Endodermal cell (in vitro differentiated cells): ENCODE measurements at regions not wholly inside any gene's neighbourhood (a gene's known extent, or its start where the extent isn't known, plus 50 kb on each side); places are given as distances from the start of the nearest gene placed in this dataset.
A peak's percentile ranks its signal among the peaks of the same experiment; 100 is the strongest.

Experiments used
- DNase-seq: peaks from one replicate; pipeline ENCODE4 v3.0.0-alpha.2; 2017
- H3K27ac ChIP-seq: 2 replicates; pipeline ENCODE4 v1.5.1; 2013; ENCODE audit warnings: mild to moderate bottlenecking, low read depth, low read length, moderate library complexity
- H3K27me3 ChIP-seq: 2 replicates; pipeline ENCODE4 v1.6.1; 2013; ENCODE audit warnings: mild to moderate bottlenecking, low read length, moderate library complexity; ENCODE audit not compliant: insufficient read depth, control insufficient read depth, poor library complexity, severe bottlenecking
- H3K36me3 ChIP-seq: 2 replicates; pipeline ENCODE4 v1.7.0; 2013; ENCODE audit warnings: mild to moderate bottlenecking, low read length, moderate library complexity; ENCODE audit not compliant: control insufficient read depth, insufficient read depth
- H3K4me1 ChIP-seq: one replicate; pipeline ENCODE4 v1.7.0; 2013; ENCODE audit warnings: low read length; ENCODE audit not compliant: control insufficient read depth, insufficient read depth
- H3K4me3 ChIP-seq: 2 replicates; pipeline ENCODE4 v1.5.1; 2013; ENCODE audit warnings: mild to moderate bottlenecking, low read length, moderate library complexity
- H3K9ac ChIP-seq: 2 replicates; pipeline ENCODE4 v1.6.1; 2013; ENCODE audit warnings: mild to moderate bottlenecking, low read length, moderate library complexity; ENCODE audit not compliant: poor library complexity, severe bottlenecking; ENCODE audit errors: extremely low read depth
- H3K9me3 ChIP-seq: 2 replicates; pipeline ENCODE4 v1.6.1; 2013; ENCODE audit warnings: mild to moderate bottlenecking, low read length, moderate library complexity; ENCODE audit not compliant: control insufficient read depth
- H3K27ac Mint-ChIP-seq: 2 replicates; pipeline ENCODE4 v1.8.0; 2020; ENCODE audit warnings: mixed read lengths
- H3K27me3 Mint-ChIP-seq: 2 replicates; pipeline ENCODE4 v1.8.0; 2021; ENCODE audit warnings: mild to moderate bottlenecking, mixed read lengths; ENCODE audit not compliant: insufficient read depth
- H3K36me3 Mint-ChIP-seq: 2 replicates; pipeline ENCODE4 v1.8.0; 2020; ENCODE audit warnings: low read depth, mixed read lengths
- H3K4me1 Mint-ChIP-seq: 2 replicates; pipeline ENCODE4 v1.8.0; 2020; ENCODE audit warnings: mixed read lengths
- H3K4me3 Mint-ChIP-seq: 2 replicates; pipeline ENCODE4 v1.8.0; 2020; ENCODE audit warnings: mild to moderate bottlenecking, moderate library complexity, mixed read lengths
- H3K9me3 Mint-ChIP-seq: 2 replicates; pipeline ENCODE4 v1.8.0; 2020; ENCODE audit warnings: mild to moderate bottlenecking, mixed read lengths
- WGBS, 2 experiments: methylation state at CpG; one replicate each; pipeline versions ENCODE4 v1.1.5 to v1.1.7; 2013; ENCODE audit warnings: missing lambda C conversion rate in 2 of 2, mixed read lengths in 1 of 2; ENCODE audit not compliant: insufficient coverage in 1 of 2, insufficient read length in 1 of 2; 5-methylcytosine and 5-hydroxymethylcytosine counted together
- TF ChIP-seq, protein P1 (sequence below): fragments of 200-600 bp; sonication (generic); conservative IDR thresholded peaks from 2 replicates; pipeline ENCODE4 v1.5.0; 2021; ENCODE audit warnings: antibody characterized with exemption, mild to moderate bottlenecking

DNA sequence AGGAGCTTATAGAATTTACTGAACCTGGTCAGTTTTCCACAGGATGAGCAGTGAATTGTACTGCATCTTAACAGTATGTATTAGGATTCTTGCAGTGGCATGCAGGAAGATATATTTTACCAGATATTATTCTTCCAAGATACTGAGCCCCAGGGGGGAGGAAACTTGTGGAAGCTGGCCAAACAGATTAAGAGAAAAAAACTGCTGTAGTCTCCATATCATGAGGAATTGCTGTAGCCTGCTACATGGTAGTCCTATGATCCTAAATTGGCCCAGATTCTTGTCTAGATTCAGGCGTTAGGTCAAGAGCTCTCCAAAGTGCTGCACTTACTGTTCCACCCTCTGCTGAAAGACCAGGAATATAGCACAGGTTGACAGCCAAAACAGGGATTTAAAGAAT is 275.5 kb upstream of the TAS2R1 start:
- TF ChIP-seq, protein P1, sequence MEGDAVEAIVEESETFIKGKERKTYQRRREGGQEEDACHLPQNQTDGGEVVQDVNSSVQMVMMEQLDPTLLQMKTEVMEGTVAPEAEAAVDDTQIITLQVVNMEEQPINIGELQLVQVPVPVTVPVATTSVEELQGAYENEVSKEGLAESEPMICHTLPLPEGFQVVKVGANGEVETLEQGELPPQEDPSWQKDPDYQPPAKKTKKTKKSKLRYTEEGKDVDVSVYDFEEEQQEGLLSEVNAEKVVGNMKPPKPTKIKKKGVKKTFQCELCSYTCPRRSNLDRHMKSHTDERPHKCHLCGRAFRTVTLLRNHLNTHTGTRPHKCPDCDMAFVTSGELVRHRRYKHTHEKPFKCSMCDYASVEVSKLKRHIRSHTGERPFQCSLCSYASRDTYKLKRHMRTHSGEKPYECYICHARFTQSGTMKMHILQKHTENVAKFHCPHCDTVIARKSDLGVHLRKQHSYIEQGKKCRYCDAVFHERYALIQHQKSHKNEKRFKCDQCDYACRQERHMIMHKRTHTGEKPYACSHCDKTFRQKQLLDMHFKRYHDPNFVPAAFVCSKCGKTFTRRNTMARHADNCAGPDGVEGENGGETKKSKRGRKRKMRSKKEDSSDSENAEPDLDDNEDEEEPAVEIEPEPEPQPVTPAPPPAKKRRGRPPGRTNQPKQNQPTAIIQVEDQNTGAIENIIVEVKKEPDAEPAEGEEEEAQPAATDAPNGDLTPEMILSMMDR = no peak
- no peak for DNase-seq
- Histone ChIP-seq H3K9ac (no peak overlapping the region), H3K4me1 (no peaks in the 10 kb centered on the region), H3K27ac (no peak overlapping the region), H3K36me3 (no peaks in the 10 kb centered on the region), H3K4me3 (no peak overlapping the region), H3K27me3 (no peaks in the 10 kb centered on the region), H3K9me3 (no peaks in the 10 kb centered on the region)
- 74 to 83% methylated on average over 1 of the region's 1 CpG for WGBS, 2 experiments
- Mint-ChIP-seq H3K4me3 (no peak overlapping the region), H3K4me1 (no peaks in the 10 kb centered on the region), H3K36me3 (no peaks in the 10 kb centered on the region), H3K27me3 (no peaks in the 10 kb centered on the region), H3K9me3 (no peaks in the 10 kb centered on the region), H3K27ac (no peak overlapping the region)

DNA sequence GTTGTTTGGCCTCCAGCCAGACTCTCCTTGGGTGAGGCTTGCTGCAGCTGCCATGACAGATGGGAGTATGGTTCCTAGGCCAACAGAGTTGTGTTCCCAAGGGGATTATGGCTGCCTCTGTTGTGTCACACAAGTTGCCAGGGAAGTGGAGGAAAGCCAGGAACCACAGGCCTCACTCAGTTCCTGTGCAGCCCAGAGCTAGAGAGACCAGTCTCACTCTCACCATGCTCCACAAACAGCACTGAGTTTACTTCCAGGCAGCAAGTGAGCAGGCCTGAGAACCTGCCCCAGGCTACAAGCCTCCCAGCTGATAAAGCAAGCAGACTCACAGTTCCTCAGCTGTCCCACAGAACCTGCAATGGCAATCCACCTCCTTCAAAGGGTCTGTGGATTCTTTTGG is 273.6 kb upstream of the TAS2R1 start:
- H3K27ac Mint-ChIP-seq = no peak overlapping the region
- DNase-seq = no peak
- H3K4me3 Mint-ChIP-seq = no peak overlapping the region
- Histone ChIP-seq H3K9me3 (no peaks in the 10 kb centered on the region), H3K9ac (no peak overlapping the region), H3K27ac (no peak overlapping the region), H3K36me3 (no peaks in the 10 kb centered on the region), H3K4me1 (no peaks in the 10 kb centered on the region), H3K4me3 (no peak overlapping the region), H3K27me3 (no peaks in the 10 kb centered on the region)
- H3K27me3 Mint-ChIP-seq = no peaks in the 10 kb centered on the region
- H3K9me3 Mint-ChIP-seq = no peaks in the 10 kb centered on the region
- no peaks in the 10 kb centered on the region for H3K36me3 Mint-ChIP-seq
- TF ChIP-seq, protein P1 = no peak
- no peaks in the 10 kb centered on the region for H3K4me1 Mint-ChIP-seq

DNA sequence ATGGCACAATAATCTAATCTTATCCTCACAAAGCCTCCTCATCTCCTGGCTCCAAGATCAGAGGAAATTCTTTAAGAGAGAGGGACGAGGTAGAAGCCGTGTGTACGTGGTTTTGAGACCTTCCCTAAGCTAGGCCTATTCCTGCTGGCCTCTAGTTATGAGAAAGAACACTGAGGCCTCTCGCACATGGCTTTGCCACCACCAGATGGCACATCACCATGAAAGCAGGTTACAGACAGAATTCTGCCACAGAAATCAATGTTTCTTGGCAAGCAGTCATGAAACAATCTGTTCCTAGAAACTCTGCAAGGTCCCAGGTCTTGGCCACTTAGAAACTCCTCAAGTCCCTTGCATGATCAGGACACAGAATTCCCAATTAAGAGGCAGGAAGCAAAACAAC is 268.2 kb upstream of the TAS2R1 start:
- H3K9me3 ChIP-seq = peaks cover 17% of the 10 kb centered on the region
- no peak overlapping the region for H3K27ac Mint-ChIP-seq
- H3K9me3 Mint-ChIP-seq = peaks cover 11% of the 10 kb centered on the region
- no peak overlapping the region for H3K4me3 ChIP-seq
- H3K27ac ChIP-seq = no peak overlapping the region
- no peaks in the 10 kb centered on the region for H3K27me3 Mint-ChIP-seq
- no peaks in the 10 kb centered on the region for H3K36me3 ChIP-seq
- peak; percentile 80 for DNase-seq
- no peak overlapping the region for H3K4me3 Mint-ChIP-seq
- TF ChIP-seq, protein P1 = peak; percentile 82
- no peaks in the 10 kb centered on the region for H3K4me1 ChIP-seq
- H3K9ac ChIP-seq = no peak overlapping the region
- peaks cover 13% of the 10 kb centered on the region for H3K4me1 Mint-ChIP-seq
- 88 to 89% methylated on average over 4 of the region's 4 CpGs for WGBS, 2 experiments
- no peaks in the 10 kb centered on the region for H3K36me3 Mint-ChIP-seq
- H3K27me3 ChIP-seq = no peaks in the 10 kb centered on the region
